HepG2 (cell line): ENCODE measurements at regions not wholly inside any gene's neighbourhood (a gene's known extent, or its start where the extent isn't known, plus 50 kb on each side); places are given as distances from the start of the nearest gene placed in this dataset.
"Not testable (repeated sequence)": the region's sequence is repeated elsewhere in the genome, so short reads cannot be mapped to it uniquely, and the experiment has no call there.

Experiments
- ATAC-seq: fragments of 200-7000 bp; cut with Tn5 transposase; 3 replicates; pipeline ENCODE4 v1.9.1; 2020; ENCODE audit warnings: mild to moderate bottlenecking, moderate library complexity
- BruUV-seq: library from RNA; stranded (reverse); fragments of 400-500 nt; replicated peaks from 2 replicates; lab custom pipeline; 2021; lab: Mats Ljungman, UMichigan
- CTCF ChIA-PET: fragments of 300-600 bp; formaldehyde crosslinking; extraction: SDS; loops from one replicate; lab custom pipeline; 2021; ENCODE audit warnings: low total read pairs, inconsistent platforms, low intra/inter-chr PET ratio; lab: Yijun Ruan, JAX
- POLR2A ChIA-PET: fragments of 350-600 bp; sonication (Branson Sonifier 250); formaldehyde crosslinking; loops from one replicate; lab custom pipeline; 2020; ENCODE audit warnings: antibody characterized with exemption, inconsistent platforms; lab: Yijun Ruan, JAX
- DNase-seq: peaks from one replicate; pipeline ENCODE4 v3.0.0-alpha.2; 2015; ENCODE audit warnings: low spot score
- FAIRE-seq: peaks from 3 replicates; lab custom pipeline; 2011; peaks lifted over from hg19 to GRCh38; lab: Jason Lieb, UNC
- H2AFZ ChIP-seq: one replicate; pipeline ENCODE4 v1.6.1; 2011; ENCODE audit warnings: low read length, inconsistent platforms
- H3K27ac ChIP-seq: fragments of 300-600 bp; 3 replicates; pipeline ENCODE4 v1.8.0; 2011; ENCODE audit warnings: mixed run types, mild to moderate bottlenecking, mixed read lengths, low read length, inconsistent platforms; ENCODE audit not compliant: insufficient read depth; ENCODE audit errors: extremely low read length
- H3K27me3 ChIP-seq, 2 experiments: fragments of 200-600 bp in 1 of 2; 2 replicates in 1 of 2; 3 replicates in 1 of 2; pipeline versions ENCODE4 v1.6.0 to v1.8.0; 2011; ENCODE audit warnings: low read length in 2 of 2, mild to moderate bottlenecking in 2 of 2, moderate library complexity in 2 of 2, inconsistent platforms in 1 of 2; ENCODE audit not compliant: insufficient read depth in 2 of 2, control insufficient read depth in 1 of 2
- H3K36me3 ChIP-seq, 2 experiments: fragments of 200-600 bp in 1 of 2; replicated peaks in 1 of 2; 2 replicates in 1 of 2; 3 replicates in 1 of 2; pipeline versions ENCODE4 v1.5.1 to v1.8.0; 2011; ENCODE audit warnings: low read length in 2 of 2, inconsistent platforms in 1 of 2; ENCODE audit not compliant: insufficient read depth in 2 of 2, control insufficient read depth in 1 of 2
- H3K4me1 ChIP-seq: 2 replicates; pipeline ENCODE4 v1.5.1; 2012; ENCODE audit warnings: low read length, inconsistent platforms; ENCODE audit not compliant: insufficient read depth
- H3K4me2 ChIP-seq: 2 replicates; pipeline ENCODE4 v1.6.0; 2011; ENCODE audit warnings: low read depth, low read length, inconsistent platforms
- H3K4me3 ChIP-seq, 3 experiments: fragments of 200-600 bp in 1 of 3; sonication (generic), shearing (Covaris generic) in 1 of 3; replicated peaks in 1 of 3; 2 replicates each; pipeline ENCODE4 v1.5.1; 2011 to 2016; ENCODE audit warnings: low read length in 3 of 3, inconsistent platforms in 2 of 3, low read depth in 2 of 3, mild to moderate bottlenecking in 2 of 3, control low read depth in 1 of 3, mixed read lengths in 1 of 3; ENCODE audit not compliant: insufficient read depth in 1 of 3
- H3K79me2 ChIP-seq: one replicate; pipeline ENCODE4 v1.6.1; 2011; ENCODE audit warnings: low read length, inconsistent platforms; ENCODE audit not compliant: insufficient read depth
- H3K9ac ChIP-seq: 2 replicates; pipeline ENCODE4 v1.6.0; 2011; ENCODE audit warnings: mild to moderate bottlenecking, low read depth, low read length, inconsistent platforms; ENCODE audit not compliant: insufficient read depth
- H3K9me3 ChIP-seq: 2 replicates; pipeline ENCODE4 v1.5.1; 2012; ENCODE audit warnings: mild to moderate bottlenecking, low read length
- H4K20me1 ChIP-seq: 2 replicates; pipeline ENCODE4 v1.6.0; 2011; ENCODE audit warnings: inconsistent platforms, mild to moderate bottlenecking, low read length, moderate library complexity; ENCODE audit not compliant: insufficient read depth
- DMAP1 ChIP-seq: IDR thresholded peaks from 2 replicates; pipeline ENCODE4 v1.6.1; 2016
- GATAD1 ChIP-seq: IDR thresholded peaks from 2 replicates; pipeline ENCODE4 v1.6.1; 2016; ENCODE audit warnings: missing genetic modification reagents, missing compliant biosample characterization
- YY1 ChIP-seq: IDR thresholded peaks from 2 replicates; pipeline ENCODE4 v1.6.1; 2011; ENCODE audit warnings: low read length, low read depth, moderate library complexity, mild to moderate bottlenecking; ENCODE audit not compliant: insufficient read depth, insufficient replicate concordance
- ZC3H4 ChIP-seq: sonication (generic); formaldehyde crosslinking; IDR thresholded peaks from 2 replicates; pipeline ENCODE4 v1.4.0; 2020; ENCODE audit warnings: missing genetic modification reagents, borderline replicate concordance
- ZEB1 ChIP-seq: IDR thresholded peaks from 2 replicates; pipeline ENCODE4 v1.6.1; 2012; ENCODE audit warnings: mild to moderate bottlenecking, low read depth, inconsistent platforms; ENCODE audit not compliant: insufficient replicate concordance
- ZNF720 ChIP-seq: sonication (generic); formaldehyde crosslinking; IDR thresholded peaks from 2 replicates; pipeline ENCODE4 v1.4.0; 2020; ENCODE audit warnings: missing genetic modification reagents
- ZNF782 ChIP-seq: sonication (generic); formaldehyde crosslinking; IDR thresholded peaks from 2 replicates; pipeline ENCODE4 v1.4.0; 2020; ENCODE audit warnings: missing genetic modification reagents, mild to moderate bottlenecking, borderline replicate concordance
- WGBS: methylation state at CpG from one replicate; pipeline ENCODE4 v1.1.6; 2017; ENCODE audit warnings: low lambda C conversion rate; 5-methylcytosine and 5-hydroxymethylcytosine counted together
- in situ Hi-C: cut with HindIII; loops from 2 replicates; pipeline ENCODE4 v1.10.0; 2017; ENCODE audit warnings: low pct_unique_long_range_greater_than_20kb; ENCODE audit not compliant: extremely low pct_ligation_motif_present
- intact Hi-C: fragments of 100-400 bp; cut with micrococcal nuclease; formaldehyde crosslinking; loops from one replicate; pipeline ENCODE4 v1.10.0; 2022; ENCODE audit not compliant: unreplicated experiment
- TF ChIP-seq, protein P1 (sequence below): sonication (generic); formaldehyde crosslinking; IDR thresholded peaks from 2 replicates; pipeline ENCODE4 v1.5.1; 2020; ENCODE audit warnings: missing genetic modification reagents, mild to moderate bottlenecking, borderline replicate concordance
- TF ChIP-seq, protein P2 (sequence below): sonication (generic); formaldehyde crosslinking; IDR thresholded peaks from 2 replicates; pipeline ENCODE4 v1.5.1; 2020; ENCODE audit warnings: missing genetic modification reagents, mild to moderate bottlenecking, borderline replicate concordance

GRCh38 chr13:39836038-39836437, 180.6 kb downstream of the COG6 start (continued):
- TF ChIP-seq, protein P1, sequence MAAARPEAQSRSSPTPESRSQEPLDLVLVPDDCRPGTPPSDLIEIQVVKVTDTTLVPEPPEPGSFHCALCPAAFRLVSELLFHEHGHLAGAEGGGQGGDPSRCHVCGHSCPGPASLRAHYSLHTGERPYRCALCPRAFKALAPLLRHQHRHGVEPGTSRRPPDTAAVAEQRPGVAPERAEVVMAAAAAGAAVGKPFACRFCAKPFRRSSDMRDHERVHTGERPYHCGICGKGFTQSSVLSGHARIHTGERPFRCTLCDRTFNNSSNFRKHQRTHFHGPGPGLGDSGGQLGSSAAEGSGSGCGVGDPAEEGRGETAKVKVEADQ (CRISPR knock-in tag) = no peak
- TF ChIP-seq ZNF782 = no peak
- no peak for TF ChIP-seq ZEB1
- no peak for TF ChIP-seq DMAP1 (CRISPR knock-in tag)
- no peak for TF ChIP-seq GATAD1 (CRISPR knock-in tag)
- TF ChIP-seq, protein P2, sequence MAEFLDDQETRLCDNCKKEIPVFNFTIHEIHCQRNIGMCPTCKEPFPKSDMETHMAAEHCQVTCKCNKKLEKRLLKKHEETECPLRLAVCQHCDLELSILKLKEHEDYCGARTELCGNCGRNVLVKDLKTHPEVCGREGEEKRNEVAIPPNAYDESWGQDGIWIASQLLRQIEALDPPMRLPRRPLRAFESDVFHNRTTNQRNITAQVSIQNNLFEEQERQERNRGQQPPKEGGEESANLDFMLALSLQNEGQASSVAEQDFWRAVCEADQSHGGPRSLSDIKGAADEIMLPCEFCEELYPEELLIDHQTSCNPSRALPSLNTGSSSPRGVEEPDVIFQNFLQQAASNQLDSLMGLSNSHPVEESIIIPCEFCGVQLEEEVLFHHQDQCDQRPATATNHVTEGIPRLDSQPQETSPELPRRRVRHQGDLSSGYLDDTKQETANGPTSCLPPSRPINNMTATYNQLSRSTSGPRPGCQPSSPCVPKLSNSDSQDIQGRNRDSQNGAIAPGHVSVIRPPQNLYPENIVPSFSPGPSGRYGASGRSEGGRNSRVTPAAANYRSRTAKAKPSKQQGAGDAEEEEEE (CRISPR knock-in tag) = no peak
- no peak for TF ChIP-seq ZC3H4 (CRISPR knock-in tag)
- no peak for TF ChIP-seq ZNF720 (CRISPR knock-in tag)
- no peak for TF ChIP-seq YY1

DNA sequence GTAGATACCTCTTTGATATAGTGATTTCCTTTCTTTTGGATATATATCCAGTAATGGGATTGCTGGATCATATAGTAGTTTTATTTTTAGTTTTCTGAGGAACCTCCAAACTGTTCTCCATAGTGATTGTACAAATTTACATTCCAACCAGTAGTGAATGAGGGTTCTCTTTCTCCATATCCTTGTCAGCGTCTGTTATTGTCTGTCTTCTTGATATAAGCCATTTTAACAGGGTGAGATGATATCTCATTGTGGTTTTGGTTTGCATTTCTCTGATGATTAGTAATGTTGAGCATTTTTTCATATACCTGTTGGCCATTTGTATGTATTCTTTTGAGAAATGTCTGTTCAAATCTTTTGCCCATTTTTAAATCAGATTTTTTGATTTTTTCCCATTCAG, 182.4 kb downstream of the COG6 start:
- ATAC-seq, H2AFZ ChIP-seq, H3K27me3 ChIP-seq, H3K9me3 ChIP-seq, BruUV-seq, DNase-seq, H3K79me2 ChIP-seq, H3K4me2 ChIP-seq, FAIRE-seq, H3K4me3 ChIP-seq, H3K27ac ChIP-seq, in situ Hi-C loops, H3K36me3 ChIP-seq, H4K20me1 ChIP-seq, H3K9ac ChIP-seq, intact Hi-C loops, CTCF ChIA-PET, H3K4me1 ChIP-seq, POLR2A ChIA-PET: not testable (repeated sequence)
- WGBS = 0% methylated on average over 1 of the region's 1 CpG
